Osteoblast (primary cell): ENCODE measurements at regions not wholly inside any gene's neighbourhood (a gene's known extent, or its start where the extent isn't known, plus 50 kb on each side); places are given as distances from the start of the nearest gene placed in this dataset.

Source experiments
- DNase-seq: peaks from one replicate; pipeline ENCODE4 v3.0.0; 2011; ENCODE audit warnings: low spot score, mixed read lengths; ENCODE audit not compliant: insufficient read length; ENCODE audit errors: missing footprints
- H2AFZ ChIP-seq: 2 replicates; pipeline ENCODE4 v1.6.0; 2011; ENCODE audit warnings: mild to moderate bottlenecking, low read length
- H3K27ac ChIP-seq: 2 replicates; pipeline ENCODE4 v1.5.1; 2011; ENCODE audit warnings: mild to moderate bottlenecking, low read depth, low read length, moderate library complexity
- H3K27me3 ChIP-seq: 2 replicates; pipeline ENCODE4 v1.6.0; 2012; ENCODE audit warnings: mild to moderate bottlenecking, control low read depth, inconsistent platforms, low read length, moderate library complexity; ENCODE audit not compliant: insufficient read depth
- H3K36me3 ChIP-seq: 2 replicates; pipeline ENCODE4 v1.5.1; 2011; ENCODE audit warnings: mild to moderate bottlenecking, low read length, control low read depth, moderate library complexity; ENCODE audit not compliant: insufficient read depth
- H3K4me1 ChIP-seq: 2 replicates; pipeline ENCODE4 v1.5.1; 2011; ENCODE audit warnings: mild to moderate bottlenecking, low read length, control low read depth, moderate library complexity; ENCODE audit not compliant: insufficient read depth
- H3K4me2 ChIP-seq: 2 replicates; pipeline ENCODE4 v1.6.0; 2011; ENCODE audit warnings: mild to moderate bottlenecking, low read length; ENCODE audit not compliant: insufficient read depth
- H3K4me3 ChIP-seq: fragments of 200-600 bp; sonication (generic); 3 replicates; pipeline ENCODE4 v1.5.1; 2012; ENCODE audit warnings: mild to moderate bottlenecking, low read length, inconsistent platforms; ENCODE audit not compliant: insufficient read depth
- H3K79me2 ChIP-seq: 2 replicates; pipeline ENCODE4 v1.6.0; 2012; ENCODE audit warnings: mild to moderate bottlenecking, low read length, control low read depth, inconsistent platforms; ENCODE audit not compliant: insufficient read depth
- H3K9me3 ChIP-seq: 2 replicates; pipeline ENCODE4 v1.5.1; 2011; ENCODE audit warnings: low read depth, low read length, control low read depth
- H4K20me1 ChIP-seq: 2 replicates; pipeline ENCODE4 v1.6.0; 2012; ENCODE audit warnings: mild to moderate bottlenecking, low read length, control low read depth; ENCODE audit not compliant: insufficient read depth
- CTCF ChIP-seq: IDR thresholded peaks from 2 replicates; pipeline ENCODE4 v1.5.1; 2011; ENCODE audit warnings: mild to moderate bottlenecking, low read depth, low read length, moderate library complexity; ENCODE audit errors: extremely low read depth

- peaks cover 12% of the 10 kb centered on the region for H3K4me1 ChIP-seq
These were observed 65.2 kb upstream of the FAM20C start for GRCh38 chr7:127064-127598.

GRCh38 chr7:128171-129080 lies 63.9 kb upstream of the FAM20C start:
- no peaks in the 10 kb centered on the region for H4K20me1 ChIP-seq
- no peak overlapping the region for H3K27ac ChIP-seq
- no peak for TF ChIP-seq CTCF
- no peaks in the 10 kb centered on the region for H3K36me3 ChIP-seq
- H3K27me3 ChIP-seq, result no peaks in the 10 kb centered on the region
- no peak for DNase-seq
- H3K4me3 ChIP-seq, result no peak overlapping the region
- H3K4me2 ChIP-seq, result no peak overlapping the region
- no peaks in the 10 kb centered on the region for H3K79me2 ChIP-seq
- H2AFZ ChIP-seq, result no peak overlapping the region
- H3K9me3 ChIP-seq, result no peaks in the 10 kb centered on the region
- peaks cover 12% of the 10 kb centered on the region for H3K4me1 ChIP-seq

More at GRCh38 chr7:127064-127598, 65.2 kb upstream of the FAM20C start:
- Histone ChIP-seq H2AFZ (no peak overlapping the region), H3K27me3 (no peaks in the 10 kb centered on the region), H3K79me2 (no peaks in the 10 kb centered on the region), H3K4me2 (no peak overlapping the region), H3K9me3 (no peaks in the 10 kb centered on the region), H3K27ac (no peak overlapping the region), H3K36me3 (no peaks in the 10 kb centered on the region), H3K4me3 (no peak overlapping the region), H4K20me1 (no peaks in the 10 kb centered on the region)
- no peak for DNase-seq
- no peak for TF ChIP-seq CTCF

DNA sequence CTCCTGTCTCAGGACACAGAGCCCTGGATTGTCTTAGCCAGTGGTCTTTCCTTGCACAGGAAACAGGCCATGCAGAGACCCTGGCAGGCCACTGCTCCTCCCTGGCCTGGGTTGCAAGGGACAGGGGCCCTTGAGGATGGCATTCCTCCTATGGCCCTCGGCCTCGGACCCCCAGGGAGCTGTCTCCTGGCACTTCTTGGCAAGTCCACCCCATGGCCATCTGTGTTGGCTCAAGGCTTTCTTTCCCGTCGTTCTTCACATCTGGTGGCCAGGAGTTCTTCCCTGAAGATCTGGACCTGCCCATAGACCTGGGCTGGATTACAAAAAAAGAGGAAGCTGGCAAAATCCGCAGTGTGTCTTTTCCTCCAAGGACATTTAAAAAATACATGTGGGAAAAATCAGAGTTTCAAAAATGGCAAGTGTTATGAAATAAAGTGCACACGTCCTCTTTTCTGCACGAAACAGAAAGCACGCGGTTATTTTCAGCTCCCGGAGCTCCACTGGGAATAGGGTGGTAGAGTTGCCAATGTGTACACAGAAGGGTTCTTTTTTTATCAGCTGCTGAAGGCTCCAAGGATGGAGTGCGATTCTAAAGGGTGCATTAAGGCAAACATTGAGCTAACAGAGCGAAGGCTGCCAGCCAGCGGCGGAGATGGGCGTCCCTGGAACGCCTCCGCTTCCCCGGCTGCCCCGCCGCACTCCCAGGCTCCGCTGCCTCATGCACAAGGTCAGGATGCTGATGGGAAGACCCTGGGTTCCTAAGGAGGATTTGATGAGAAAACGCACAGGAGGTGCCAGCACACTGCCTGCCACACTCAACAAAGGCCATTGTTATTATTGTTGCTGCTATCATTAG lies 62.8 kb upstream of the FAM20C start:
- Histone ChIP-seq H3K9me3 (no peaks in the 10 kb centered on the region), H3K4me2 (peak overlapping the region; percentile 64), H3K27ac (peak overlapping the region; percentile 57), H3K4me1 (peaks cover 12% of the 10 kb centered on the region), H3K27me3 (no peaks in the 10 kb centered on the region), H2AFZ (peak overlapping the region; percentile 67), H3K79me2 (no peaks in the 10 kb centered on the region), H4K20me1 (no peaks in the 10 kb centered on the region), H3K4me3 (peak overlapping the region; percentile 62), H3K36me3 (no peaks in the 10 kb centered on the region)
- DNase-seq, result peak; percentile 93
- no peak for TF ChIP-seq CTCF
